ENCODE measurements at regions not wholly inside any gene's neighbourhood (a gene's known extent, or its start where the extent isn't known, plus 50 kb on each side); places are given as distances from the start of the nearest gene placed in this dataset.

GRCh38 chr14:82536566-82536965 lies 1002.9 kb upstream of the SEL1L start:
- Histone ChIP-seq H3K9me3 (replicated peaks; ENCODE audit: control insufficient read depth, insufficient read depth, low read length) (peaks cover 5% of the 10 kb centered on the region), H4K20me1 (replicated peaks; ENCODE audit: control insufficient read depth, extremely low read depth, insufficient read depth, low read length) (no peaks in the 10 kb centered on the region), H3K36me3 (ENCODE audit: control insufficient read depth in 2 of 2, extremely low read depth in 1 of 2, insufficient read depth in 2 of 2, low read length in 2 of 2) (no peaks in the 10 kb centered on the region), H3K79me2 (ENCODE audit: control insufficient read depth, insufficient read depth, low read length) (no peaks in the 10 kb centered on the region), H2AFZ (ENCODE audit: low read depth, low read length) (no peak overlapping the region), H3K27ac (ENCODE audit: insufficient read depth, low read depth, low read length) (no peak overlapping the region), H3K4me1 (ENCODE audit: control insufficient read depth, extremely low read depth, insufficient read depth, low read length) (no peaks in the 10 kb centered on the region), H3K4me3 (replicated peaks in 1 of 3; ENCODE audit: insufficient read depth in 1 of 3, low read depth in 1 of 3, low read length in 3 of 3) (no peak overlapping the region), H3K9ac (replicated peaks; ENCODE audit: extremely low read depth, insufficient read depth, low read length) (no peak overlapping the region), H3K27me3 (ENCODE audit: control insufficient read depth in 2 of 2, insufficient read depth in 2 of 2, low read length in 2 of 2) (no peaks in the 10 kb centered on the region), H3K4me2 (ENCODE audit: insufficient read depth, low read length) (no peak overlapping the region), H3K9me1 (replicated peaks; ENCODE audit: control insufficient read depth, extremely low read depth, insufficient read depth, low read length) (no peaks in the 10 kb centered on the region)
- POLR2A ChIA-PET, result no interaction called here
- intact Hi-C loops (cut with micrococcal nuclease) (no loop called here), dilution Hi-C loops (cut with MboI; ENCODE audit: extremely low pct_ligation_motif_present, low sequenced_read_pairs) (no loop called here)
- TF ChIP-seq POLR2A (IDR thresholded peaks at IDR 0.05; ENCODE audit: low read depth, low read length) (no peak), MAX (IDR thresholded peaks at IDR 0.05; ENCODE audit: insufficient read depth, insufficient read length) (no peak), POLR2AphosphoS5 (IDR thresholded peaks at IDR 0.05; ENCODE audit: insufficient read depth, low read depth, low read length) (no peak), FOS (IDR thresholded peaks at IDR 0.05; ENCODE audit: borderline replicate concordance, insufficient read depth, low read length) (no peak), GATA2 (IDR thresholded peaks at IDR 0.05; ENCODE audit: insufficient read depth, insufficient read length, low read depth, low read length) (no peak), JUN (IDR thresholded peaks at IDR 0.05; ENCODE audit: borderline replicate concordance, insufficient read depth, insufficient read length, low read depth) (no peak), MYC (IDR thresholded peaks at IDR 0.05; ENCODE audit: low read depth, low read length) (no peak), EZH2 (IDR thresholded peaks at IDR 0.05; ENCODE audit: borderline replicate concordance, low read depth, low read length, severe bottlenecking) (no peak)
- BruUV-seq (replicated peaks), result no TSS peak
- CTCF ChIA-PET, result no interaction called here
- no peak for DNase-seq (ENCODE audit: low read depth, low spot score)
- no peak for FAIRE-seq

GRCh38 chr14:82537831-82538230 lies 1004.2 kb upstream of the SEL1L start:
- CTCF ChIA-PET, result no interaction called here
- Histone ChIP-seq H3K79me2 (ENCODE audit: control insufficient read depth, insufficient read depth, low read length) (no peaks in the 10 kb centered on the region), H3K36me3 (ENCODE audit: control insufficient read depth in 2 of 2, extremely low read depth in 1 of 2, insufficient read depth in 2 of 2, low read length in 2 of 2) (no peaks in the 10 kb centered on the region), H3K27ac (ENCODE audit: insufficient read depth, low read depth, low read length) (no peak overlapping the region), H3K9me3 (replicated peaks; ENCODE audit: control insufficient read depth, insufficient read depth, low read length) (peaks cover 3% of the 10 kb centered on the region), H3K9ac (replicated peaks; ENCODE audit: extremely low read depth, insufficient read depth, low read length) (no peak overlapping the region), H3K27me3 (ENCODE audit: control insufficient read depth in 2 of 2, insufficient read depth in 2 of 2, low read length in 2 of 2) (no peaks in the 10 kb centered on the region), H3K4me1 (ENCODE audit: control insufficient read depth, extremely low read depth, insufficient read depth, low read length) (no peaks in the 10 kb centered on the region), H3K4me3 (replicated peaks in 1 of 3; ENCODE audit: insufficient read depth in 1 of 3, low read depth in 1 of 3, low read length in 3 of 3) (no peak overlapping the region), H3K9me1 (replicated peaks; ENCODE audit: control insufficient read depth, extremely low read depth, insufficient read depth, low read length) (no peaks in the 10 kb centered on the region), H3K4me2 (ENCODE audit: insufficient read depth, low read length) (no peak overlapping the region), H2AFZ (ENCODE audit: low read depth, low read length) (no peak overlapping the region), H4K20me1 (replicated peaks; ENCODE audit: control insufficient read depth, extremely low read depth, insufficient read depth, low read length) (no peaks in the 10 kb centered on the region)
- dilution Hi-C loops (cut with MboI; ENCODE audit: extremely low pct_ligation_motif_present, low sequenced_read_pairs), result no loop called here
- no peak for DNase-seq (ENCODE audit: low read depth, low spot score)
- POLR2A ChIA-PET, result no interaction called here
- no peak for FAIRE-seq
- intact Hi-C loops (cut with micrococcal nuclease), result no loop called here
- TF ChIP-seq POLR2AphosphoS5 (IDR thresholded peaks at IDR 0.05; ENCODE audit: insufficient read depth, low read depth, low read length), result no peak
- TF ChIP-seq CTCF (IDR thresholded peaks at IDR 0.05; ENCODE audit: extremely low read depth in 1 of 2, insufficient read depth in 1 of 2, low read depth in 1 of 2, low read length in 2 of 2), result no peak
- TF ChIP-seq GATA2 (IDR thresholded peaks at IDR 0.05; ENCODE audit: insufficient read depth, insufficient read length, low read depth, low read length), result no peak
- no peak for TF ChIP-seq JUN (IDR thresholded peaks at IDR 0.05; ENCODE audit: borderline replicate concordance, insufficient read depth, insufficient read length, low read depth)
- TF ChIP-seq MAX (IDR thresholded peaks at IDR 0.05; ENCODE audit: insufficient read depth, insufficient read length), result no peak
- TF ChIP-seq MYC (IDR thresholded peaks at IDR 0.05; ENCODE audit: low read depth, low read length), result no peak
- no peak for TF ChIP-seq POLR2A (IDR thresholded peaks at IDR 0.05; ENCODE audit: low read depth, low read length)
- TF ChIP-seq EZH2 (IDR thresholded peaks at IDR 0.05; ENCODE audit: borderline replicate concordance, low read depth, low read length, severe bottlenecking), result no peak
- no peak for TF ChIP-seq FOS (IDR thresholded peaks at IDR 0.05; ENCODE audit: borderline replicate concordance, insufficient read depth, low read length)
- BruUV-seq (replicated peaks), result no TSS peak
